Hematopoietic multipotent progenitor cell (in vitro differentiated cells): ENCODE measurements at regions not wholly inside any gene's neighbourhood (a gene's known extent, or its start where the extent isn't known, plus 50 kb on each side); places are given as distances from the start of the nearest gene placed in this dataset.
"Not testable (repeated sequence)": the region's sequence is repeated elsewhere in the genome, so short reads cannot be mapped to it uniquely, and the experiment has no call there.

Experiments used
- DNase-seq, 3 donors: peaks; one replicate each; pipeline ENCODE4 v3.0.0-alpha.2; 2011 to 2015; ENCODE audit warnings: low read depth in 2 of 3, low spot score in 2 of 3

GRCh38 chr14:26319139-26319864, 278.5 kb downstream of the NOVA1 start:
- DNase-seq: no peak

DNA sequence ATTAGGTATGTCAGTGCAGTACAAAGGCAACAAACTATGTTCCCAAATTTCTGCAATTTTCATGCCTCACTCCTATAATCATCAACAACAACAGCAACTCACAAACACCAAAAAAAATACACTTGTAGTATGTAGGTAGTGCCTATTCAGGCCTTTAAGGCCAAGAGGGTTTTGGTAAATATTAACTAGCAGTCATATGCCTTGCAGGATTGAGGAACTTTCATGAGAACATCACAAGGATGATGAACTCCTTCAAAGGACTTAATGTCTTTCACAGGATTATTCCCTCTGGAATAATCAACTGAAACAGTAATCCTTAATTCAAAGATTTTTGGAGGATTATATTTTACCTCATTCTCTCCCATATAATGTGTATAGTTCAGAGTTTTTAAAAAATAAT, 293.8 kb downstream of the NOVA1 start:
- no peak for DNase-seq

DNA sequence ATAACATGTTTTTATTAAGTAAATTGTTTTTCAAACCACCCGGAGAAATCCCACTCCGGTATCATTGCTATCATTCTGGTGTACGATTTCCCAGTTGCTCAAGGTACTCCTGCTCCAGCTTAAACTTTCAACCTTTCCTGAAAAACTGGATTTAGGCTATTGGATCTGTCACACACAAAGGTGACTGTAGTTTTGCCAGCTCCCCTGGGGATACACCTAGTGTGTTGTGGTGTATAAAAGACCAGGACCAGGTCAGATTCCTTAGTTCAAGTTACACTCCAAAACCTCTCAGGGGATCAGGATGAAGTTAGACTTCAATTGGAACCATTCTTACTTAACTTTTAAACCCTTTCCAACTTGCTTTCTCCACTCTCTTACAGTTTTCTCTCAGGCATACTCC, 303.9 kb downstream of the NOVA1 start:
- DNase-seq: no peak

GRCh38 chr14:26289891-26290486, 307.8 kb downstream of the NOVA1 start:
- DNase-seq: no peak

- no peak for DNase-seq
These were observed 311.0 kb downstream of the NOVA1 start for GRCh38 chr14:26286913-26287205.

DNA sequence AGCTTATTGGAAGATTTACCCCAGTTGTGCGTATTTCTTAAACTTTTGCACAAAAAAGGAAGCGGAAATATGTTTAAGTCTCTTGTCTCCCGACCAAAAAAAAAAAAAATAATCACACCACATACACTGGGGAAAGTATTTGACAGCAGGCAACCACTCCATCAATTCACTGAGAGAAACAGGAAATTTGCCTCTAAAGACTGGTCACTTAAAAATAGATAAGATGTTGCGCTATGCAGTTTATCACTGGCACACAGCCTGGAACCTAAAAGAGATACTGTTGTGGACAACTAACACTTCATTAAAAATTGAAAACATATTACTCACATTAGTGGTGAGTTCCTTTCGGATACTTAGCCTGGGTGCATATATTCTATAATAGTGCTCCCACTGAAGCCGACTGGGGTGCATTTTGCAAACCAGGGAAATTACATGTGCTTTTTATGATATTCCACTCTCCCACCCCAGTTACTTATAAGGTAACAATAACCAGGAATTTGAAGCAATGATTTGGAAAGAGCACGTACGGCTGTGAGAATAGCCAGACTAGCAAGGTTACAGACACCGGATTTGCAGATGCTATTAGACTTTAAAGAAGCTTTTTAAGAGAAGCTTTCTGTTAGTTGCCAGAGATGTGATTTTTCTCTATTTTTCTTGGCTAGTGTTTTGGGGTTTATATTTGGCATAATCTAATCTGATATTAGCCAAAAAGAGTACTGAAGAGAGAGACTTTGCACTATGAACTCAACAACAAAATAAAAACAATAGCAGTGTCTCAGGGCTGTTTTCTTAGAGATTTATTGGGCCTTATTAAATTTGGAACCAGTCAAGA, 311.5 kb downstream of the NOVA1 start:
- peak in 2 of 3 donors; percentile 6 to 24 for DNase-seq

GRCh38 chr14:26282578-26282977, 315.3 kb downstream of the NOVA1 start:
- DNase-seq: no peak

- not testable (repeated sequence) for DNase-seq
These were observed 315.8 kb downstream of the NOVA1 start for GRCh38 chr14:26282011-26282410.

DNA sequence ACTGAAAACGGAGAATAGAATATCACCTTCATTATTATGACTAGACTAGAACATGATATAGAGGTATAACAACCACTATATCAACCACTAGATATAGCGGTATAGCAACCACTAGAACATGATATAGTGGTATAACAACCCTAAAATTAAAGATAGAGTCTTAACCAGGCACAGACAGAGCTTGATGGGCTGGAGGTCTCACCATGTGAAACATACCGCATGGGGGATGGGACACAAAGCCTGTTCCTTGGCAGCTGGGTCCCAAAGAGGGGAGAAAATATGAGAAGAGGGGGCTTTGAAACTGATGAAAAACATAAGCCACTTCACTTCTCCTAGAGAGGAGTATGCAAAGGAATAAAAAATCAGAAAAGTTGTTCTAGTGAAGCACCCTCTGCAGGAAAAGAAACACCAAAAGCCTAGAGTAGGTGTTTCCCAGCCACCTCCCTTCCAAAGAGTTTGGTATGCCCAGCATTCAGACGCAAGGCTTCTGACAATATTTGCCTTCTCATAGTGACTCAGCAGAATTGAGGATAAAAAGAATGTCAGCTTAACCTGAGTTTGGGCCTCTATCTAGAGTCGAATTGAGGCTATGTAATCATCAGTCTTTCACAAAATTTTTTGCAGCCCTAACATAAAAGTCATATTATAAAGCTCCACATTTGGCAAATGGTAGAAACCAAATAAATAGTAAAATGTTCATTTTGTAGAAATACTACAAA, 316.4 kb downstream of the NOVA1 start:
- DNase-seq: peak in 2 of 3 donors; percentile 23 to 70

DNA sequence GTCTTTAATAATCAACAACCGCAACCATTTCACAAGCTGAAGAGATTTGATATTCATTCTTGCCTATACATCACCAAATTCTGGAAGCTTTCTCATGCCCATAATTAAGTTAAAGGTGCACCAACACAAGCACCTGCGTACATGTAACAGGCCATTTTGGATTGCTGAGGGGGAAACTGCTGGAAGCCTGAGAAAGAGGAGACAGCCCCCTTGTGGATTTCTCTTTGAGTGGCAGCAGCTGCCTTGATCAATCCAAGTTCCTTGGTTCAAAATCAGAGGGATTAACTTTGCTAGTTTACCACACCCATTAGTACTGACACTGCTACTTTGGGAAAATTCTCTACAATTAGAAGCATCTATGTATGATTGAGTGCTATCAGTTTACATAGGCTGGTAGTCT, 321.1 kb downstream of the NOVA1 start:
- peak in 1 of 3 donors; percentile 16 for DNase-seq

DNA sequence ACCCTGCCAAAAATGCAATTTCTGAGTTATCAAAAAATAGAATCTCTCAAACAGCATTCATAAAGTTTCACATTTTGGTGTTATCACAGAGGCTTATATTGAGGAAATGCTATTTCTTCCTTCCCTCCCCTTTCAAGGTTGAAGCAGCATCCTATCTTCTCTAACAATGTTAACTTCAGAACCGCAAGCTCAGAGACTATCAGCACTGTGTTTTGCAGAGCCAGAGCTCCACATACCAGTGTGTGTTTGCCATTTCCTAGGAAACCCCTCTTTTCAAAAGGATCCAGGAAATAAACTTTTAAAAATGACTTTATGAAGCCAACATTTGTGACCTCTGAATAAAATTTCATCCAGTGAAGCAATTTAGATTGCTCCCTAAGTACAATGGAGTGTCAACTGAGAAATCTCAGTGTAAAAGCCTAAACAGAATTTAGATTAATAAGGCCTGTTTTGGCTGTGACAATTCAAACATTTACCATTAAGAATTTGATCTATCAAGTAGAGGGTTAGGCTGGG, 332.6 kb downstream of the NOVA1 start:
- no peak for DNase-seq

GRCh38 chr14:26261368-26262122, 336.3 kb downstream of the NOVA1 start:
- DNase-seq: no peak

DNA sequence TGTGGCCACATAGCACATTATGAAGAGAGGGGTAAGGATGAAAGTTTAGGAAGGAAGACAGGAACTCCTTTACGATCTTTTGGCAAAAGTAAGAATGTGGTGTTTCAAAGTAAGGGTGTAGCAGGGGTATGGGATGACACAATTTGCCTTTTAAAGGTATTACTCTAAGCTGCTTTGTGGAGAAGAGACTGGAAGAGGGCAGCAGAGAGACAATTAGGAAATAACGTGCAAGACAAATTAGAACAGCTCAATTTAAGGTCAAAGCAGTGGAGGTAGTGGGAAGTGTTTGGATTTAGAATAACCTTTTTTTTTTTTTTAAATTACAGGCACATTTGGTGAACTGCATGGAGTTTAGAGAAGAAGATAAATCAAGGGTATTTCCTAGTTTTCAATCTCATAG, 342.6 kb downstream of the NOVA1 start:
- peak in 1 of 3 donors; percentile 8 for DNase-seq

GRCh38 chr14:26252176-26252575, 345.7 kb downstream of the NOVA1 start:
- no peak for DNase-seq

DNA sequence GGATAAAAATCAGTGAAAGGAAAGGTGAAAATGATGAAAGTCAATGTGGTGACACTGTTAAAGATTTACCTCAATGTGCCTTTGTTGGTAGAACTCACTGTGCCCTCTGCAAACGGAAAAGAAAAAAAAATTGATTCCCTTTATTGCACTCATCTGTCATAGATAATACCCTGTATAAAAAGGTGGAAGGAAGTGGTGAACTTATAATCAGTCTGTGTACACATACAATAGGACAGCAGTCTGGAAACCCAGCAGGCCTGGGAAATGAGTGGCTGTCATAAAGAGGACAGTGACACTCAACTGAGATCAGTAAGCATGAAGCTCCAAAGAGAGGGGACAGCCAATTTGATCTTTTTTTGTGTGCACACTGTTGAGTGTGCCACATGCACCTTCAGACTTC, 364.7 kb downstream of the NOVA1 start:
- DNase-seq: no peak

GRCh38 chr14:26218861-26219260, 379.0 kb downstream of the NOVA1 start:
- DNase-seq: no peak

GRCh38 chr14:26217778-26218177, 380.1 kb downstream of the NOVA1 start:
- DNase-seq: no peak

DNA sequence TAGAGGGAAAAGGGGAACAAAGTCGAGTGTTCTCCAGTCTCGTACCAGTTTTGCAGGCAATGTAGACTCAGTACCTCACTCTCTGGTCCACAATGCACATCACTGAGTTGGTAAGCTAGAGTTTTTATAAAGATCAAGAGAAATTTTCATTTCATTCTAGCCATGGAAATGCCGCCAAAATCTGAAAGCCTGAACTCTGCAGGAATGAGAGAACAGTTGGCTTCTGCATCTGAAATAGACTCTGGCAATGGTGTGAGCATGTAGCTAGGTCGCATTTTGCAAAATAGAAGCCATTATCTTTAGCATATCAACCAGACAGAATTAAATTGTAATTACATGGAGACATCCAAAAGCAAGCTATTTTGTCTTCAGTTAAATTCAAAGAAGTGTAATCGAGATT, 381.0 kb downstream of the NOVA1 start:
- DNase-seq: no peak

GRCh38 chr14:26213846-26214575, 383.8 kb downstream of the NOVA1 start:
- no peak for DNase-seq

DNA sequence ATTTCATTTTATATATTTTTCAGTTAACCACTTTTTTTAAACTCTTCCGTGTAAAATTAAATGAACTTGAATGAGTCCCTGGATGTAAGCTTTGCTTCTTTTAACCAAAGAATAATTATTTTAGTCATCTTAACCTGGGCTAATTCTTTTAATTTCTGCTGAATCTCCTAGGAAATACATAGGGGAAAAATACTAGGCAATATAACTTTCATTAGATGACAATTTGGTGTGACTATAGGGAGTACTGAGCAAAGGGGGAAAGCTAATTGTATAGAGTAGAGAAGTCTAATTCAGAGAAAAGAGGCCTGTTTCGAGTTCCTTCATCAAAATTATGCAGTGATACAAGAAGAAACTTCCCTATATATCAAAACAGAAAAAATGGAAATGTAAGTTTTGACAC, 388.1 kb downstream of the NOVA1 start:
- DNase-seq: no peak
